IMR-90 (cell line): ENCODE measurements at regions not wholly inside any gene's neighbourhood (a gene's known extent, or its start where the extent isn't known, plus 50 kb on each side); places are given as distances from the start of the nearest gene placed in this dataset.
A peak's percentile ranks its signal among the peaks of the same experiment; 100 is the strongest.

ENCODE experiments used
- ATAC-seq: fragments of 200-7000 bp; cut with Tn5 transposase; 2 replicates; pipeline ENCODE4 v1.9.1; 2020; ENCODE audit warnings: low read depth, mild to moderate bottlenecking, moderate library complexity
- BruUV-seq: library from RNA; stranded (reverse); fragments of 400-500 nt; replicated peaks from 2 replicates; lab custom pipeline; 2021; lab: Mats Ljungman, UMichigan
- CTCF ChIA-PET: fragments of 300-600 bp; formaldehyde crosslinking; extraction: SDS; loops from one replicate; lab custom pipeline; 2021; ENCODE audit warnings: antibody characterized with exemption; lab: Yijun Ruan, JAX
- POLR2A ChIA-PET: fragments of 300-600 bp; sonication (Branson Sonifier 250); formaldehyde crosslinking; loops from one replicate; lab custom pipeline; 2022; ENCODE audit warnings: antibody characterized with exemption; ENCODE audit not compliant: unreplicated experiment; lab: Charles Lee
- DNase-seq: peaks from one replicate; pipeline ENCODE4 v3.0.0; 2013
- H2AFZ ChIP-seq: replicated peaks from 2 replicates; pipeline ENCODE3; 2013; ENCODE audit warnings: low read length, mild to moderate bottlenecking; ENCODE audit not compliant: poor library complexity
- H2AK5ac ChIP-seq: 2 replicates; pipeline ENCODE4 v1.6.1; 2013; ENCODE audit warnings: low read depth, low read length, inconsistent platforms
- H2AK9ac ChIP-seq: replicated peaks from 2 replicates; pipeline ENCODE3; 2013; ENCODE audit warnings: mild to moderate bottlenecking, low read depth, low read length, moderate library complexity; ENCODE audit not compliant: poor library complexity
- H2BK120ac ChIP-seq: 2 replicates; pipeline ENCODE4 v1.6.1; 2013; ENCODE audit warnings: low read depth, low read length, inconsistent platforms
- H2BK15ac ChIP-seq: 3 replicates; pipeline ENCODE4 v1.6.1; 2013; ENCODE audit warnings: low read depth, low read length, inconsistent platforms
- H2BK20ac ChIP-seq: 2 replicates; pipeline ENCODE4 v1.6.1; 2013; ENCODE audit warnings: low read depth, mild to moderate bottlenecking, inconsistent platforms, low read length, moderate library complexity
- H2BK5ac ChIP-seq: 2 replicates; pipeline ENCODE4 v1.6.1; 2013; ENCODE audit warnings: mild to moderate bottlenecking, low read depth, low read length, inconsistent platforms; ENCODE audit not compliant: poor library complexity, severe bottlenecking
- H3K14ac ChIP-seq: replicated peaks from 2 replicates; pipeline ENCODE4 v1.6.1; 2013; ENCODE audit warnings: low read depth, low read length, inconsistent platforms
- H3K18ac ChIP-seq: 2 replicates; pipeline ENCODE4 v1.6.1; 2013; ENCODE audit warnings: low read depth, low read length, control low read depth
- H3K23ac ChIP-seq: 2 replicates; pipeline ENCODE4 v1.6.1; 2013; ENCODE audit warnings: low read depth, low read length, inconsistent platforms
- H3K27ac ChIP-seq: 2 replicates; pipeline ENCODE4 v1.5.1; 2013; ENCODE audit warnings: mild to moderate bottlenecking, control low read depth, low read length; ENCODE audit not compliant: insufficient read depth
- H3K27me3 ChIP-seq: 2 replicates; pipeline ENCODE4 v1.6.1; 2013; ENCODE audit warnings: low read length; ENCODE audit not compliant: control insufficient read depth, insufficient read depth
- H3K36me3 ChIP-seq: 2 replicates; pipeline ENCODE4 v1.6.1; 2013; ENCODE audit warnings: low read length, mixed read lengths; ENCODE audit not compliant: control insufficient read depth, insufficient read depth
- H3K4ac ChIP-seq: 2 replicates; pipeline ENCODE4 v1.6.1; 2013; ENCODE audit warnings: low read depth, low read length, inconsistent platforms
- H3K4me1 ChIP-seq: 2 replicates; pipeline ENCODE4 v1.6.1; 2013; ENCODE audit warnings: low read length, mixed read lengths; ENCODE audit not compliant: control insufficient read depth, insufficient read depth
- H3K4me2 ChIP-seq: 2 replicates; pipeline ENCODE4 v1.6.1; 2013; ENCODE audit warnings: low read depth, mild to moderate bottlenecking, control low read depth, low read length, moderate library complexity
- H3K4me3 ChIP-seq: 2 replicates; pipeline ENCODE4 v1.5.1; 2013; ENCODE audit warnings: low read depth, mild to moderate bottlenecking, control low read depth, low read length, moderate library complexity; ENCODE audit not compliant: insufficient read depth
- H3K56ac ChIP-seq: 2 replicates; pipeline ENCODE4 v1.6.1; 2013; ENCODE audit warnings: low read length, inconsistent platforms; ENCODE audit not compliant: insufficient read depth; ENCODE audit errors: extremely low read depth
- H3K79me1 ChIP-seq, 2 experiments: 2 replicates each; pipeline ENCODE4 v1.6.1; 2013; ENCODE audit warnings: low read length in 2 of 2, inconsistent platforms in 1 of 2, low read depth in 1 of 2
- H3K9ac ChIP-seq: 2 replicates; pipeline ENCODE4 v1.6.1; 2013; ENCODE audit warnings: low read depth, low read length, control low read depth
- H3K9me1 ChIP-seq: 2 replicates; pipeline ENCODE4 v1.6.1; 2013; ENCODE audit warnings: low read length, inconsistent platforms; ENCODE audit not compliant: insufficient read depth
- H3K9me3 ChIP-seq: 2 replicates; pipeline ENCODE4 v1.6.1; 2013; ENCODE audit warnings: low read length; ENCODE audit not compliant: control insufficient read depth, insufficient read depth
- H4K20me1 ChIP-seq: 2 replicates; pipeline ENCODE4 v1.6.1; 2013; ENCODE audit warnings: low read length, inconsistent platforms; ENCODE audit not compliant: insufficient read depth
- H4K5ac ChIP-seq: 2 replicates; pipeline ENCODE4 v1.6.1; 2013; ENCODE audit warnings: mild to moderate bottlenecking, low read depth, low read length, control low read depth
- H4K8ac ChIP-seq, 2 experiments: 2 replicates each; pipeline ENCODE4 v1.6.1; 2013; ENCODE audit warnings: low read depth in 2 of 2, low read length in 2 of 2, control low read depth in 1 of 2, inconsistent platforms in 1 of 2
- H4K91ac ChIP-seq: 2 replicates; pipeline ENCODE4 v1.6.1; 2013; ENCODE audit warnings: low read depth, low read length, inconsistent platforms; ENCODE audit not compliant: insufficient read depth
- BHLHE40 ChIP-seq: fragments of 150-350 bp; IDR thresholded peaks from 2 replicates; pipeline ENCODE4 v1.6.1; 2016; ENCODE audit warnings: mild to moderate bottlenecking, low read depth, low read length
- CEBPB ChIP-seq: IDR thresholded peaks from 2 replicates; pipeline ENCODE4 v1.6.1; 2012; ENCODE audit warnings: low read depth, low read length, improper control_type of control experiment
- CHD1 ChIP-seq: IDR thresholded peaks from 2 replicates; pipeline ENCODE4 v1.6.1; 2012; ENCODE audit warnings: low read depth, low read length, improper control_type of control experiment
- CTCF ChIP-seq: conservative IDR thresholded peaks from 2 replicates; pipeline ENCODE4 v1.5.1; 2012; ENCODE audit warnings: mild to moderate bottlenecking, low read depth, low read length, improper control_type of control experiment
- ELK1 ChIP-seq: fragments of 150-350 bp; IDR thresholded peaks from 2 replicates; pipeline ENCODE4 v1.6.1; 2016; ENCODE audit warnings: low read depth, mild to moderate bottlenecking, low read length, moderate library complexity, borderline replicate concordance
- FOS ChIP-seq: fragments of 150-350 bp; IDR thresholded peaks from 2 replicates; pipeline ENCODE4 v1.6.1; 2016; ENCODE audit warnings: low read depth, low read length
- MAFK ChIP-seq: IDR thresholded peaks from 2 replicates; pipeline ENCODE4 v1.6.1; 2012; ENCODE audit warnings: low read depth, low read length, improper control_type of control experiment
- MXI1 ChIP-seq: IDR thresholded peaks from 2 replicates; pipeline ENCODE4 v1.6.1; 2012; ENCODE audit warnings: low read depth, mild to moderate bottlenecking, low read length, moderate library complexity, borderline replicate concordance
- NFE2L2 ChIP-seq: fragments of 150-350 bp; IDR thresholded peaks from 2 replicates; pipeline ENCODE4 v1.6.1; 2016; ENCODE audit warnings: low read depth, mild to moderate bottlenecking, low read length
- POLR2A ChIP-seq: IDR thresholded peaks from 2 replicates; pipeline ENCODE4 v1.6.1; 2012; ENCODE audit warnings: mild to moderate bottlenecking, low read depth, low read length
- RCOR1 ChIP-seq: IDR thresholded peaks from 2 replicates; pipeline ENCODE4 v1.6.1; 2012; ENCODE audit warnings: mild to moderate bottlenecking, low read length, improper control_type of control experiment; ENCODE audit not compliant: insufficient replicate concordance
- RFX5 ChIP-seq: IDR thresholded peaks from 2 replicates; pipeline ENCODE4 v1.8.0; 2012; ENCODE audit warnings: low read depth, mild to moderate bottlenecking, low read length, moderate library complexity
- SMC3 ChIP-seq: fragments of 150-350 bp; IDR thresholded peaks from 2 replicates; pipeline ENCODE4 v1.6.1; 2016; ENCODE audit warnings: low read depth, mild to moderate bottlenecking, antibody characterized with exemption, low read length, moderate library complexity
- USF2 ChIP-seq: fragments of 150-350 bp; IDR thresholded peaks from 2 replicates; pipeline ENCODE4 v1.6.1; 2017; ENCODE audit warnings: mild to moderate bottlenecking, antibody characterized with exemption, low read length, low read depth
- whole genome bisulfite sequencing, 2 experiments: methylation state at CpG; one replicate each; pipeline versions ENCODE4 v1.1.5 to v1.1.7; 2013; ENCODE audit warnings: missing lambda C conversion rate in 2 of 2; ENCODE audit not compliant: insufficient read length in 1 of 2; ENCODE audit errors: extremely low coverage in 2 of 2; 5-methylcytosine and 5-hydroxymethylcytosine counted together
- dilution Hi-C: fragments of 300-500 bp; cut with HindIII; formaldehyde crosslinking; loops from one replicate; pipeline ENCODE4 v1.14.3; 2018; ENCODE audit warnings: low sequenced_read_pairs; ENCODE audit not compliant: unreplicated experiment
- in situ Hi-C: fragments of 300-500 bp; cut with MboI; formaldehyde crosslinking; loops from 3 replicates; pipeline ENCODE4 v1.14.3; 2019; ENCODE audit warnings: low sequenced_read_pairs, inconsistent platforms, mixed read lengths
- intact Hi-C: fragments of 100-400 bp; cut with micrococcal nuclease; formaldehyde crosslinking; loops from 2 replicates; pipeline ENCODE4 v1.10.0; 2022

GRCh38 chr6:134480593-134480992, 162.7 kb upstream of the SGK1 start:
- Histone ChIP-seq H4K8ac (no peak overlapping the region), H3K56ac (no peak overlapping the region), H2AK5ac (no peak overlapping the region), H3K14ac (no peak overlapping the region), H3K4me3 (no peak overlapping the region), H3K4ac (no peak overlapping the region), H3K9ac (no peak overlapping the region), H4K20me1 (no peaks in the 10 kb centered on the region), H4K91ac (no peak overlapping the region), H3K36me3 (no peaks in the 10 kb centered on the region), H3K18ac (no peak overlapping the region), H3K27me3 (no peaks in the 10 kb centered on the region), H2BK120ac (no peak overlapping the region), H3K27ac (no peak overlapping the region), H2AK9ac (no peak overlapping the region), H3K79me1 (no peaks in the 10 kb centered on the region), H4K5ac (no peak overlapping the region), H2BK20ac (no peak overlapping the region), H2AFZ (no peak overlapping the region), H3K4me1 (no peaks in the 10 kb centered on the region), H3K9me1 (no peaks in the 10 kb centered on the region), H3K23ac (no peak overlapping the region), H2BK15ac (no peak overlapping the region), H3K9me3 (no peaks in the 10 kb centered on the region), H3K4me2 (no peak overlapping the region), H2BK5ac (no peak overlapping the region)
- ATAC-seq (no peak), DNase-seq (peak; percentile 51)
- POLR2A ChIA-PET: no interaction called here
- dilution Hi-C loops (no loop called here), in situ Hi-C loops (no loop called here), intact Hi-C loops (no loop called here)
- WGBS, 2 experiments: no CpG with 5 or more reads among the region's 1 CpG
- CTCF ChIA-PET: interaction anchor here (0.7 kb wide), 1 partner anchor 33 kb away, joined by 3 read pairs; no protein-coding TSS in a partner anchor
- TF ChIP-seq USF2: no peak
- no peak for TF ChIP-seq BHLHE40
- no peak for TF ChIP-seq RCOR1
- no peak for TF ChIP-seq MAFK
- no peak for TF ChIP-seq NFE2L2
- no peak for TF ChIP-seq CEBPB
- no peak for TF ChIP-seq ELK1
- no peak for TF ChIP-seq CTCF
- TF ChIP-seq MXI1: no peak
- TF ChIP-seq RFX5: no peak
- TF ChIP-seq CHD1: no peak
- no peak for TF ChIP-seq FOS
- no peak for TF ChIP-seq SMC3
- TF ChIP-seq POLR2A: no peak
- BruUV-seq: no TSS peak
